ENCODE measurements at regions not wholly inside any gene's neighbourhood (a gene's known extent, or its start where the extent isn't known, plus 50 kb on each side); places are given as distances from the start of the nearest gene placed in this dataset.

DNA sequence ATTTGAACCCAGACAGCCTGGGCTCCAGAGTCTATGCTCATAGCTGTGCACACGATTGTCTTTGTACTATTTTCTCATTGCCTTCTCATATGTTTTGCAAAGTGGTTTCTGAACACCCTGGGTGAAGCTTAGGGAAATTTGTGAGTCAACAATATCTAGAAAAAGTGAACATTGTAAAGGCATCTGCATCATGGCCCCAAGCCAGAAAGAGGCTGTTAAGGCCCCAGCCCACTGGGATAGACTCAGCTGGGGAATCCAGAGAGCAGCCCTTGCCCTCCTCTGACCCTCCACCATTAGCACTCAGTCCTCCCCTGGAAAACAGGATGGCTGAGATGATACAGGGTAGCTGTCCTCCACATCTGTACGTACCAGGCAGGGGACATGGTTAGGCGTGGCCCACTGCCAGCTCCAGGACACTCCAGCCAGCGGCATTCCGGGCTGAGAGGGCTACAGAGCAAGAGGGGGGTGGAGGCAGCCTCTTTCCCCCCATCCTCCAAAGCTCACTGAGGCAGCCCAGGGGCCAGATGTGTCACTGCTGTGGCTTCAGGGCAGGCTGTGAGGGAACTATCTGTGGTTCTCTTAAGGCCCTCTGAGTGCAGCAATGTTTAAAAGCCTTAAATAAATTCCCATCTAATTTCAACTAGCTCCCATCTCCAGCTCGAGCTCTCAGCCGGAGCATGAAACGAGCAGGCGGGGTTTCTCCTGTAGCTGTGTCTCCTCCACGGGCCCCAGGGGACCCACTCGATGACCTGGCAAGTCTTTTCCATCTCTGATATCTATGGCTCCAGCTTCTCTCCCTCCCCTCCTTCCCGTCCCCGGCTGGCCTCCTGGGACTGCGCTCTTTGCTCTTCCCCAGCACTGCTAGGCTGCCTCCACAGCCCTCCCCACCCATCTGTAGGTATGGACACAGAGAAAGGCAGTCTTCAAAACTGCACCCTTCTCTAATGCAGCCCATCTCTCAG is 209.4 kb upstream of the LRFN2 start:
- TF ChIP-seq POLR2A (IDR thresholded peaks at IDR 0.05): no peak
- TF ChIP-seq, protein P1, sequence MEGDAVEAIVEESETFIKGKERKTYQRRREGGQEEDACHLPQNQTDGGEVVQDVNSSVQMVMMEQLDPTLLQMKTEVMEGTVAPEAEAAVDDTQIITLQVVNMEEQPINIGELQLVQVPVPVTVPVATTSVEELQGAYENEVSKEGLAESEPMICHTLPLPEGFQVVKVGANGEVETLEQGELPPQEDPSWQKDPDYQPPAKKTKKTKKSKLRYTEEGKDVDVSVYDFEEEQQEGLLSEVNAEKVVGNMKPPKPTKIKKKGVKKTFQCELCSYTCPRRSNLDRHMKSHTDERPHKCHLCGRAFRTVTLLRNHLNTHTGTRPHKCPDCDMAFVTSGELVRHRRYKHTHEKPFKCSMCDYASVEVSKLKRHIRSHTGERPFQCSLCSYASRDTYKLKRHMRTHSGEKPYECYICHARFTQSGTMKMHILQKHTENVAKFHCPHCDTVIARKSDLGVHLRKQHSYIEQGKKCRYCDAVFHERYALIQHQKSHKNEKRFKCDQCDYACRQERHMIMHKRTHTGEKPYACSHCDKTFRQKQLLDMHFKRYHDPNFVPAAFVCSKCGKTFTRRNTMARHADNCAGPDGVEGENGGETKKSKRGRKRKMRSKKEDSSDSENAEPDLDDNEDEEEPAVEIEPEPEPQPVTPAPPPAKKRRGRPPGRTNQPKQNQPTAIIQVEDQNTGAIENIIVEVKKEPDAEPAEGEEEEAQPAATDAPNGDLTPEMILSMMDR (IDR thresholded peaks at IDR 0.05 in 4 of 5, conservative IDR thresholded peaks at IDR 0.05 in 1 of 5): no peak
